ENCODE measurements at regions not wholly inside any gene's neighbourhood (a gene's known extent, or its start where the extent isn't known, plus 50 kb on each side); places are given as distances from the start of the nearest gene placed in this dataset.
"Not testable (repeated sequence)": the region's sequence is repeated elsewhere in the genome, so short reads cannot be mapped to it uniquely, and the experiment has no call there.

- no peak for DNase-seq (ENCODE audit: low read depth in 2 of 2)
Observed at GRCh38 chr6:85016726-85017125, 252.3 kb upstream of the TBX18 start.

DNA sequence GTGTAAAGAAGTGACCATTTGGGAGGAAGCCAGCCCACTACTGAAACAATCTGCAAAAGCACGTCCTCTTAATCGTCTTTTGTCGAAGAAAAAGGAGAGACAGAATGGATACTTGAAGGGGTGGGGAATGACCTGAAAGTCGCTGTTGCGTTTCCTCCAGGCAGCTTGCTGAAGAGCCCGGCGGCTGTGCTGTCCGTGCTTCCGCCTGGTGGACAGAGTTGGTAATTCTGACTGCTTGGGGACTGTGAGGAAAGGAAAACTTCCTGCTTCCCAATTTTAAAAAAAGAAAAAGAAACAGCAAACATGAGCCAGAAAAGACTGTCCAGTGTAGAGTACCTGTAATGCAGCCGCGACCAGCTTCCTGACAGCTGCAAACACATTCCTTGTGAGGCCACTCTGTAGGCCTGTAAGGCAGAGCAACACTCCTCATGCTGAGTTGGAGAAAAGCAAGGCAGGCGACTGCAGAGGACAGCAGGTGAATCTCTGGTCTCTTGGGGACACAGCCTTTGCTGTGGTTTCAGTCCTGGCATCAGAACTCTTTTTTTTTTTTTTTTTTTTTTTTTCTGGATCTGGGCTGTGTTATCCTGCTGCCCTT, 251.1 kb upstream of the TBX18 start:
- peak; percentile 63 to 86 for DNase-seq (ENCODE audit: low read depth in 2 of 2)

- DNase-seq (ENCODE audit: low read depth in 2 of 2), result no peak
Observed at GRCh38 chr6:85010865-85011264, 246.5 kb upstream of the TBX18 start.

DNA sequence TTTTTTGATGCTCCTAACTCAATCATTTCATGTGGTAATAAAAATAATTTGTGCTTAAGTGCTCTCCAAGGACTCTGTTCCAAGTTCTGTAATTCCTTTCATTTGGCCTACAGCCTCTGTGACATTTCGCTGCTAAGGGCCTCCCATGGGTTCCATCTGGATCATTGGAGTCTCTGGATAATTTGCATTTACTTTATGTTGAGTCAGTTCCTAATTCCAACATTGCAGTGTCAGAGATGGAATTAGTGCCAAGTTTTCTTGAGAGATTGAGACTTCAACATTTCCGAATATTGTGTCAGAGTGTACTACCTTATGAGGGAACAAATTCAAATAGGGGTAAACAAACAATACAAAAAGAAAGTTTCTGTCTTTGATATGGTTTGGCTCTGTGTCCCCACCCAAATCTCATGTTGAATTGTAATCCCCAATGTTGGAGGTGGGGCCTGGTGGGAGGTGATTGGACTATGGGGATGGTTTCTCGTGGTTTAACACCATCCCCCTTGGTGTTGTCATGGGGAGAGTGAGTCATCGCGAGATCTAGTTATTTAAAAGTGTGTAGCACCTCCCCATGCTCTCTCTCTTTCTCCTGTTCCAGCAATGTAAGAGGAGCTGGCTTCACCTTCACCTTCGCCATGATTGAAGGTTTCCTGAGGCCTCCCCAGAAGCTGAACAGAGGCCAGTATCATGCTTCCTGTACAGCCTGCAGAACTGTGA, 244.1 kb upstream of the TBX18 start:
- peak; percentile 17 to 40 for DNase-seq (ENCODE audit: low read depth in 2 of 2)

- peak in 1 of 2 donors; percentile 6 for DNase-seq (ENCODE audit: low read depth in 2 of 2)
Observed at GRCh38 chr6:85006362-85006761, 242.0 kb upstream of the TBX18 start.

DNA sequence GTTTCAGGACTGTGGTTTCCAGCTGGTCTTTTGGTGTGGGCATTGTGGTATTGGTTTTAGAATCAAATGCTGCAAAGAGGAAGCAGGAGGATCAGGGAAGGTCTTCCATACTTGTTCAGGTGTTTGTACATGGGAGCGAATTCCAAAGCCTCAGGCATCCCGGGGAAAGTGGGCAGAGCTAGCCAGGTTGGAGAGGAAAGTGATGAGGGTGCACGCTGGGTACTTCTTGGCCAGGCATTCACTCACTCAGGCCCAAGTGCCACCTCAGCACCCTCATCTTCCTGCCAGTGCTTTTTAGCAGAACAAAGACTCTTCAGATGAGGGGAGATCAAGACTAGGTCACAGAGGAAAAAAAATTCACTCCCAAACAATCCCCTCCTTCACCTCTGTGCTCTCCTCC, 241.1 kb upstream of the TBX18 start:
- no peak for DNase-seq (ENCODE audit: low read depth in 2 of 2)

DNA sequence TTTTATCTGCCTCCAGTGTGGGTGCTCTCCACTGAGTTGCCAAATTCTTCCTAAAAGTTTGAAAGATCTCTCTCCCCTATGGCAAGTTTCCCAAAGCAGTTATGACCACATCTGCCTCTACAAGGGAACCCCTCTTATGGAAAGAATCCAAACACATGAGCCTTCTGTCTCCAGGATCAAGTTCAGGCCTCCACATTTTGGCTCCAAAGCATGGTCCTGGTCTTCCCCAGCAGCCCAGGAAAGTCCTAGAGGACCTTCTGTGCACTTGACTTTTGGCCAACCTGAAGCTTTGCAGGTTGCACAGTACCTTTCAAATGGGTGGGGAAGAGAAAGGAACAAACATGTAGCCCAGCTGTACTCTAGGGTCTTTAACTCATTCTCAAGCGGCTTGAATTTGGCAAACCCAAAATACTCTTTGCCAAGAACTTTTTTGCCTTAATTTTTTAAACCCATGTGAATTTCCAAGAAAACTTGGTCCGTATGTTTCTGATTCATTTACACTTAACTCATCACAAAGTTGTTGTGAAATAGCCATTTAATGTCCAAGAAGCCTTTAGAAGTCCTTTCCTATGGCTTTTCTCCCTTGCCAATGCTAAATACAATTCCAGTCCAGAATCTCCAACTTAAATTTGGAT, 240.1 kb upstream of the TBX18 start:
- no peak for DNase-seq (ENCODE audit: low read depth in 2 of 2)

GRCh38 chr6:85002847-85003246, 238.4 kb upstream of the TBX18 start:
- no peak for DNase-seq (ENCODE audit: low read depth in 2 of 2)

- peak in 1 of 2 donors; percentile 27 for DNase-seq (ENCODE audit: low read depth in 2 of 2)
Observed at GRCh38 chr6:85000001-85000400, 235.6 kb upstream of the TBX18 start.

DNA sequence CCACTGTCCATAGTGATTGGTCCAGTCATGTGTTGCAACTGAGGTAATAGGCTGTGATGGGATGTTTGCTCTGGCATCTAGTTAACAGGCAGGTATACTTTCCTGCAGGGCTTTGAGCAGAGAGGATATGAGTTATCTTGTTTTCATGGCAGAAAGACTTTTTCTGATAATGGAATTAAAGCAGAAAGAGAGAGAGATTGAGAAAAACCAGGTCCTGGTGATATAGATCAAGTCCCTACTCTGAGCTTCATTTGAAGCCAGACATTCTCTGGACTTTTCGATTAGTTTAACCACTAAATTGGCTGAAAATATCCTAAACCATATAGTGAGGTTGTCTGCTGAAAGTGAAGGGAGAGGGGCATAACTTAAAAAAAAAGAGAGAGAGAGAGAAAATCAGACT, 233.8 kb upstream of the TBX18 start:
- DNase-seq (ENCODE audit: low read depth in 2 of 2), result no peak

GRCh38 chr6:84988766-84989165, 224.4 kb upstream of the TBX18 start:
- not testable (repeated sequence) for DNase-seq (ENCODE audit: low read depth in 2 of 2)

DNA sequence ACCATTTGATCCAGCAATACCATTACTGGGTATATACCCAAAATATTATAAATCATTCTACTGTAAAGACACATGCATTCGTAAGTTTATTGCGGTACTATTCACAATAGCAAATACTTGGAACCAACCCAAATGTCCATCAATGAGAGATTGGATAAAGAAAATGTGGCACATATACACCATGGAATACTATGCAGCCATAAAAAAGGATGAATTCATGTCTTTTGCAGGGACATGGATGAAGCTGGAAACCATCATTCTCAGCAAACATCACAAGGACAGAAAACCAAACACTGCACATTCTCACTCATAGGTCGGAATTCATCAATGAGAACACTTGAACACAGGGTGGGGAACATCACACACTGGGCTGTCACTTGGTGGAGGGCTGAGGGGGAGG, 221.1 kb upstream of the TBX18 start:
- not testable (repeated sequence) for DNase-seq (ENCODE audit: low read depth in 2 of 2)

- DNase-seq (ENCODE audit: low read depth in 2 of 2), result peak; percentile 36 to 96
Observed at GRCh38 chr6:84979541-84979940, 215.1 kb upstream of the TBX18 start.

DNA sequence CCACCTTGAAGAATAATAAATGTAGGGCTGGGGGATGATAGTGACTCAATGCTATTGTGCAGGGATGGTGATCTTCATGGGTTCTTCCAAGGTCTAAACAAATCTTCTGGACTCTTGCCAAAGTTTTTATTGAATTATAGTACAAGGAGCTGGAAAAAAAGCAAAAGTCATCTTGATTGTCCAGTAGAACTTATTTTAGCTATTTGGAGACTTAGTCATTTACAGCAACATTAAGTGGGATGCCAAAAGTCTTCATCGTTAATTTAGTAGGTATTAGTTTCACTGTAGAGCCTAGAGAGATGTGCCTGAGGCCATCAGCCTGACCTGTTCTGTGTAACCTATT, 212.9 kb upstream of the TBX18 start:
- no peak for DNase-seq (ENCODE audit: low read depth in 2 of 2)

- peak in 1 of 2 donors; percentile 5 for DNase-seq (ENCODE audit: low read depth in 2 of 2)
Observed at GRCh38 chr6:84976526-84977362, 212.3 kb upstream of the TBX18 start.

GRCh38 chr6:84975316-84975715, 210.9 kb upstream of the TBX18 start:
- DNase-seq (ENCODE audit: low read depth in 2 of 2), result no peak

DNA sequence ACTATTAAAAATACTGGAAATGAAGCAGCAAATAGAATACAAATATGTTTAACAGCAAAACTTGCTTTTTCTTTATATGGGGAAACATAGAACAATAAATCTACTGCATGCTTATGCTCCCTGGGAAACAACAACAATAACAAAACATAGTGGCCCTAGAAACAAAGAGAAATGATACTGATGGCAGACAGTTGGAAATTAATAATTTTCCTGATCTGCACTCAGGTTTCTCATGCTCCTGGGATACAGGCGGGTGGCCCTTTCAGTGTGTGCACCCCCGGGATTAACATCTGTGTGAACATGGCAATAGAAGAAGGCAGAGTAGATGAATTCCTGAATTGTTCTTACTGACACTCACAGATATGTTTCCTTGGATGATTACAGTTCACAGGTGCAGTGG, 209.2 kb upstream of the TBX18 start:
- DNase-seq (ENCODE audit: low read depth in 2 of 2), result no peak

DNA sequence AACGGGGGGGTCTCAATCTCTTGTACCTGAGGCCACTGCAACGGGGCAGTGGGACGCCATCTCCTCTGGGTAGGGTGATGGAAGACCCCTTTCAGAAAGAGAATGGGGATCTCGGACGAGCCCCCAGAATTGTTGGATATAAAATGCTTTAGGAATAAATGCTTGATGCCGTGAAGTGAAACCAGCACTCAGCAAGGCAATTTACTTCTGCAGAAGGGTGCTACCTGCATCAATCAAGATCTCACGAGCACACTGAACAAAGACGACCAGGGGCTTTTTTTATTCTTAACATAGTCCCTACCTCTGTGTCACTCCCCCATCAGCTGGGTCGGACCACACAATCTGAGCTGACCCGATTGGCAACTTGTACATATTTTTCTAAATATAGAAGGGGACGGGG, 203.6 kb upstream of the TBX18 start:
- peak in 1 of 2 donors; percentile 20 for DNase-seq (ENCODE audit: low read depth in 2 of 2)

- peak; percentile 62 to 77 for DNase-seq (ENCODE audit: low read depth in 2 of 2)
Observed at GRCh38 chr6:84967389-84967788, 203.0 kb upstream of the TBX18 start.

- no peak for DNase-seq (ENCODE audit: low read depth in 2 of 2)
Observed at GRCh38 chr6:84953111-84953755, 188.8 kb upstream of the TBX18 start.

GRCh38 chr6:84944926-84945325, 180.5 kb upstream of the TBX18 start:
- DNase-seq (ENCODE audit: low read depth in 2 of 2), result not testable (repeated sequence)

GRCh38 chr6:84943905-84944304, 179.5 kb upstream of the TBX18 start:
- DNase-seq (ENCODE audit: low read depth in 2 of 2), result no peak
